HUES64 (cell line): ENCODE measurements at regions not wholly inside any gene's neighbourhood (a gene's known extent, or its start where the extent isn't known, plus 50 kb on each side); places are given as distances from the start of the nearest gene placed in this dataset.

ENCODE experiments used
- H3K27ac ChIP-seq: 2 replicates; pipeline ENCODE4 v1.7.0; 2013; ENCODE audit warnings: low read depth, low read length, inconsistent platforms
- H3K27me3 ChIP-seq: 2 replicates; pipeline ENCODE4 v1.6.1; 2013; ENCODE audit warnings: mild to moderate bottlenecking, low read length; ENCODE audit not compliant: insufficient read depth
- H3K36me3 ChIP-seq: 2 replicates; pipeline ENCODE4 v1.6.1; 2013; ENCODE audit warnings: mild to moderate bottlenecking, low read length; ENCODE audit not compliant: insufficient read depth
- H3K4me1 ChIP-seq: 2 replicates; pipeline ENCODE4 v1.6.1; 2013; ENCODE audit warnings: mild to moderate bottlenecking, low read length, moderate library complexity; ENCODE audit not compliant: insufficient read depth
- H3K4me3 ChIP-seq: 2 replicates; pipeline ENCODE4 v1.5.1; 2013; ENCODE audit warnings: mild to moderate bottlenecking, low read length, moderate library complexity
- H3K9ac ChIP-seq: 2 replicates; pipeline ENCODE4 v1.6.1; 2013; ENCODE audit warnings: mild to moderate bottlenecking, low read depth, low read length
- H3K9me3 ChIP-seq: 2 replicates; pipeline ENCODE4 v1.6.1; 2013; ENCODE audit warnings: low read depth, low read length; ENCODE audit not compliant: insufficient read depth
- WGBS: fragments of 150-250, 120-280 bp; methylation state at CpG from one replicate; pipeline ENCODE4 v1.1.7; 2013; ENCODE audit warnings: missing lambda C conversion rate; 5-methylcytosine and 5-hydroxymethylcytosine counted together

DNA sequence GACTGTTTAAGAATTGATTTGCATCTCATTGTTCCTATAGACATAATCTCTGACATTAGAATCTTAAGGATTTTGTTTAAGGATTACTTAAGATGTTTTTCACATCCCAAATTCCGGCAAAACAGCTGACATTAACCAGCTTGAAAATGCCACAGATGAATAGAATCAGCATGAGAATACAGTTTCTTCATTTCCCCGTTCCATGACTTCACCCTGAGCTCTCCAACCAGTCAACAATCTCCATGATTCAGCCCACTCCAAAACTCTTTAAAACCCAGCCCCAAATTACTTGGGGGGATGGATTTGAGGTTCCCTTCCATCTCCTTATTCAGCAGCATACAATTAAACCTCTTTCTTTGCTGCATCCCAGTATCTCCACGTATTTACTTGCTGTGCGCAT is 201.0 kb downstream of the LYPLAL1 start:
- H3K36me3 ChIP-seq, result no peaks in the 10 kb centered on the region

DNA sequence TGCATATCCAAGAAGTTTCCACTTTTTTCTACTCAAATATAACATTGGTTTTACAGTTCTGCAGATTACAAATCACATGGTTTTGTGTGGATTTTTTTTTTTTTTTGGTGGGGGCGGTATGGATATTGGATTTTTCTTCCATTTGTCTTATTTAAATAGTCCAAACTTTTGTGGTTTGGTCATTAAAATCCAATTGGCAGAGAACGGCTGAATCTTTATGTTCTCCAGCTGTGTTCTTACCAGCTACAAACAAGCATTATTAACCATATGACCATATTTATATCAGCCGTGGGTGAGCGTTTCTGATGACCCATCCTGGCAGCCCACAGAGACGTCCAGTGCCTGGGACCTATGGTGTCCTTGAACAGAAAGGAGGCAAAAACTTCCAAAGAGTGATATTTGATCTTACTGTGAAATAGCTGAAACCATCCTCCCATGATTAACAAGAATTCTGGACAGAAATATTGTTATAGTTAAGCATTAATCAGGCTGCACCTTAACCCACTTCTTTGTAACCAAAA is 200.4 kb downstream of the LYPLAL1 start:
- no peaks in the 10 kb centered on the region for H3K27me3 ChIP-seq
- H3K4me1 ChIP-seq, result no peaks in the 10 kb centered on the region
- H3K9ac ChIP-seq, result no peak overlapping the region
- 96% methylated on average over 4 of the region's 5 CpGs for WGBS
- H3K36me3 ChIP-seq, result no peaks in the 10 kb centered on the region
- no peak overlapping the region for H3K27ac ChIP-seq
- H3K9me3 ChIP-seq, result no peaks in the 10 kb centered on the region
- H3K4me3 ChIP-seq, result no peak overlapping the region

More for the DNA sequence above, 201.0 kb downstream of the LYPLAL1 start:
- no peaks in the 10 kb centered on the region for H3K27me3 ChIP-seq
- WGBS, result 73% methylated on average over 4 of the region's 4 CpGs
- no peaks in the 10 kb centered on the region for H3K4me1 ChIP-seq
- no peak overlapping the region for H3K27ac ChIP-seq
- H3K9ac ChIP-seq, result no peak overlapping the region
- H3K9me3 ChIP-seq, result no peaks in the 10 kb centered on the region
- no peak overlapping the region for H3K4me3 ChIP-seq

DNA sequence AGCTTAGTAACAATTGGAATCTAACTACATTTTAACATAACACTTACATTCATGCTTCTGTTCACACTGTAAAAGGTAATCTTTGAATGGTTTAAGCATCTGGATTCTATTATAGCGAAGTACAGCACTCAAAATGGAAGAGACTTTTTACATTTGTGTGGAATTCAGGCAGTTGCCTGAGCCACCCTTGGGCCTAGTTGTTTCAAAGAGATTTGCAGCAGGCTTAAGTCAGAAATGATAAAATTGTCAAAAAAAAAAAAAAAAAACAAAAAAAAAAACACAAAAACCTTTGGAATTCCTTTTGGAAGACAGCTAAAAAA is 199.9 kb downstream of the LYPLAL1 start:
- H3K9ac ChIP-seq, result no peak overlapping the region
- H3K4me3 ChIP-seq, result no peak overlapping the region
- no peak overlapping the region for H3K27ac ChIP-seq
- WGBS, result 100% methylated on average over 1 of the region's 1 CpG
- no peaks in the 10 kb centered on the region for H3K27me3 ChIP-seq
- H3K9me3 ChIP-seq, result no peaks in the 10 kb centered on the region
- no peaks in the 10 kb centered on the region for H3K36me3 ChIP-seq
- H3K4me1 ChIP-seq, result no peaks in the 10 kb centered on the region

DNA sequence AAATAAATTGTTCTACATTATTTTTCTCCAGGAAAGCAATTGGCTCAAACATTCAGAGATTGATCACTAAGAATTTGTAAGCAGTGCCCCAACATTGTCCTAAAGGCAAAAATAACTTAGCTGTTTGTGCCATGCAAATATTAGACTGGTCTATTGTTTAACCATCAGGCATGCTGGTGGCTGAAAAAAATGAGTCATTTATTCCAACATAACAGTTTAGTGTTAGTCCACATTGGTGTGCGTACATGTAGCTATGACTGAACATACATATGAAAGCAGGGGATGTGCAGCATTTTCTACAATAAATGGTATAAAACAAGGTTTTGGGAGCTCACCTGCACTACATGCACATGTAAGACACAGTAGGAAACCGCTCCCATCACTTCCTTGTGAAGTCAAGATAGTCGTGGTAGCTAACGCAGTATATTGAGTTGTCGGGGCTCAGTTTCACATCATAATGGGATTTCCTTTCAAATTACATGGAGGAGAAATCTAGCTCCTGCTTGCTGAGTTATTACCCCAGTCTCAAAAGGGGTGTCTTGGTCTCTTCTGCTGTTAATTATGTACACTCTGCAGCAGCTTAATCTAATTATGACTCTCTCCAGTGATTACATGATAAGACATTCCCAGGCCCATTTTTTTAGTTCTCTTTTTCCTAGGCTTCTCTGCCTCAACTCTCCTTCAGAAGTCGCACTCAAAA is 199.4 kb downstream of the LYPLAL1 start:
- no peak overlapping the region for H3K9ac ChIP-seq
- 93% methylated on average over 6 of the region's 6 CpGs for WGBS
- no peaks in the 10 kb centered on the region for H3K9me3 ChIP-seq
- no peak overlapping the region for H3K27ac ChIP-seq
- H3K27me3 ChIP-seq, result no peaks in the 10 kb centered on the region
- H3K4me3 ChIP-seq, result no peak overlapping the region
- H3K4me1 ChIP-seq, result no peaks in the 10 kb centered on the region
- no peaks in the 10 kb centered on the region for H3K36me3 ChIP-seq

DNA sequence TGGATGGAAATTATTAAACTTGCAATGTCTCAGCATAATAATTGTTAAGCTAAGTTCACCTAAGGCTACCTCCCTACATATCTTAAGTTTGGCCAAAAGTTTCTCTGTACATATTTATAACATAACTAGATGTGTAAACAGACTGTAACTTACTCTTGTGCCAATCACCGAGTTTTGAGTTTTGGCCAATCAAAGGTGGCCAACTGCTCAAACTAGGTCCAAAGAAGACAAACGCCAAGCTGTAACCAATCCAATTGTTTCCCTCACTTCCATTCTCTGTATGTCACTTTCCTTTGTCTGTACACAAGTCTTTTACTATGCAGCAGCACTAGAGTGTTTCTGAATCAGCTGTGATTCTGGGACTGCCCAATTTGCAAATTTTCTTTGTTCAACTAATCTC is 197.8 kb downstream of the LYPLAL1 start:
- Histone ChIP-seq H3K4me1 (no peaks in the 10 kb centered on the region), H3K9me3 (no peaks in the 10 kb centered on the region), H3K36me3 (no peaks in the 10 kb centered on the region), H3K27ac (no peak overlapping the region), H3K4me3 (no peak overlapping the region), H3K9ac (no peak overlapping the region), H3K27me3 (no peaks in the 10 kb centered on the region)
- WGBS, result 97% methylated on average over 2 of the region's 2 CpGs

- Histone ChIP-seq H3K9me3 (no peaks in the 10 kb centered on the region), H3K9ac (no peak overlapping the region), H3K36me3 (no peaks in the 10 kb centered on the region), H3K4me3 (no peak overlapping the region), H3K27me3 (no peaks in the 10 kb centered on the region), H3K4me1 (no peaks in the 10 kb centered on the region), H3K27ac (no peak overlapping the region)
- WGBS, result 84% methylated on average over 2 of the region's 3 CpGs
Measured at GRCh38 chr1:219367496-219367895, 193.8 kb downstream of the LYPLAL1 start.

GRCh38 chr1:219365451-219365850 is 191.8 kb downstream of the LYPLAL1 start:
- no peak overlapping the region for H3K4me3 ChIP-seq
- no peaks in the 10 kb centered on the region for H3K27me3 ChIP-seq
- H3K9me3 ChIP-seq, result no peaks in the 10 kb centered on the region
- H3K9ac ChIP-seq, result no peak overlapping the region
- no peaks in the 10 kb centered on the region for H3K36me3 ChIP-seq
- WGBS, result 89% methylated on average over 1 of the region's 1 CpG
- no peaks in the 10 kb centered on the region for H3K4me1 ChIP-seq
- H3K27ac ChIP-seq, result no peak overlapping the region

DNA sequence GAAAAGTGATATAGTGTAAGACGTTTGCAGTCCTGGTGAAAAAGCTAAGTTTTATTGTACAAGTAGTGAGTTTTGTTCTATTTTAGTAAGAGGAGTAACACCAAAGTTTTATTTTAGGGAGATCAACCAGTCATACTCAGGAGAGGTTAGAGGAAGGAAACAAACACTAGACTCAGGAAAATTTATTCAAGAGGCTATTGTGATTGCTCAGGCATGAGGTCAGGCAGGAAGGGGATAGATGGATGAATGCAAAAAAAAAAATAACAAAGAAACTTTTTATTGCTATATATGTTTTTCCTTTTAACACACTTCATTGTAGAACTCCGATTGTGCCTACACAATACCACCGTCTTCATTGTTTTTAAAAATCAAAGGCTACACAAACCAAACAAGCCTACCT is 189.0 kb downstream of the LYPLAL1 start:
- Histone ChIP-seq H3K4me1 (no peaks in the 10 kb centered on the region), H3K27ac (no peak overlapping the region), H3K27me3 (no peaks in the 10 kb centered on the region), H3K4me3 (no peak overlapping the region), H3K9me3 (no peaks in the 10 kb centered on the region), H3K9ac (no peak overlapping the region), H3K36me3 (no peaks in the 10 kb centered on the region)
- whole genome bisulfite sequencing, result 93% methylated on average over 3 of the region's 3 CpGs

GRCh38 chr1:219359126-219359525 is 185.4 kb downstream of the LYPLAL1 start:
- no peak overlapping the region for H3K4me3 ChIP-seq
- no peaks in the 10 kb centered on the region for H3K9me3 ChIP-seq
- H3K36me3 ChIP-seq, result no peaks in the 10 kb centered on the region
- no peak overlapping the region for H3K9ac ChIP-seq
- WGBS, result 93% methylated on average over 2 of the region's 2 CpGs
- H3K27me3 ChIP-seq, result no peaks in the 10 kb centered on the region
- H3K4me1 ChIP-seq, result no peaks in the 10 kb centered on the region
- no peak overlapping the region for H3K27ac ChIP-seq

DNA sequence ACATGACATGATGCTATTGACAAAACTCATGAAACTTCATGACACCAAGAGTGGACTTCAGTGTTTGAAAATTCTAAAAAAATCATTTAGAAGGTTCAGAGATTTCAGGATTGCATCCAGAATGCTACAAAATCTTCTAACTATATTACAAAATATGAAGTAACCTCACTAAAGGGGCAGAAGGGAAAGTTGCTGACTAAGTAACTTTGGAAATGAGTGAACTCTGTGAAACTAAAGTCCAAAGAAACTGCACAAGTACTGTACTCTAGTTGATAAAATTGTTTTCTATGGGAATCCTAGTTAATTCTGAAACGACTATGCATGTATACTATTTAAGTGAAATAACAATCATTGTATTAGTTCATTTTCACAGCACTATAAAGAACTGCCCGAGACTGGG is 184.4 kb downstream of the LYPLAL1 start:
- Histone ChIP-seq H3K27ac (no peak overlapping the region), H3K9me3 (no peaks in the 10 kb centered on the region), H3K36me3 (no peaks in the 10 kb centered on the region), H3K4me1 (no peaks in the 10 kb centered on the region), H3K9ac (no peak overlapping the region), H3K4me3 (no peak overlapping the region), H3K27me3 (no peaks in the 10 kb centered on the region)
- 93% methylated on average over 1 of the region's 2 CpGs for WGBS

DNA sequence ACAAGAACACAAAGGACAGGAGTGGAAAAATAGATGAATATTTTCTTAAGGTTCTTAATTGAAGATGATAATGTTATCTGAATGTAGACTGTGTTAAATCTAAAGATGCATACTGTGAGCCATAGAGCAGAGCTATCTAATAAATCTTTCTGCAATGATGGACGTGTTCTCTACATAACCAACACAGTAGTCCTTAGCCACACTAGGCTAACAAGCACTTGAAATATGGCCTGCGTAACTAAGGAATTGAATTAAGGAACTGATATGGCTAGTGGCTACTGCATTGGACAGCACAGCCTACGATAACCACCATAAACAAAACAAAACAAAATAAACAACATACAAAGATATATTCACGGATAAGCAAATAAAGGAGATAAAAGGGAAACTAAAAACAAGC is 181.3 kb downstream of the LYPLAL1 start:
- Histone ChIP-seq H3K4me3 (no peak overlapping the region), H3K36me3 (no peaks in the 10 kb centered on the region), H3K4me1 (no peaks in the 10 kb centered on the region), H3K27me3 (no peaks in the 10 kb centered on the region), H3K9me3 (no peaks in the 10 kb centered on the region), H3K9ac (no peak overlapping the region), H3K27ac (no peak overlapping the region)
- WGBS, result 95% methylated on average over 2 of the region's 4 CpGs
